Duodenal mucosa (tissue), 2 donors: ENCODE measurements at regions not wholly inside any gene's neighbourhood (a gene's known extent, or its start where the extent isn't known, plus 50 kb on each side); places are given as distances from the start of the nearest gene placed in this dataset.
"Not testable (repeated sequence)": the region's sequence is repeated elsewhere in the genome, so short reads cannot be mapped to it uniquely, and the experiment has no call there.

Experiments used
- H3K27ac ChIP-seq: one replicate; pipeline ENCODE4 v1.7.0; 2013; ENCODE audit warnings: low read depth, low read length
- H3K27me3 ChIP-seq, 2 donors: one replicate each; pipeline ENCODE4 v1.7.0; 2013; ENCODE audit warnings: low read length in 2 of 2, control low read depth in 1 of 2; ENCODE audit not compliant: insufficient read depth in 2 of 2, control insufficient read depth in 1 of 2
- H3K36me3 ChIP-seq, 2 donors: one replicate each; pipeline ENCODE4 v1.7.0; 2013; ENCODE audit warnings: low read length in 2 of 2, control low read depth in 1 of 2; ENCODE audit not compliant: insufficient read depth in 2 of 2, control insufficient read depth in 1 of 2
- H3K4me1 ChIP-seq, 2 donors: one replicate each; pipeline ENCODE4 v1.7.0; 2013; ENCODE audit warnings: low read length in 2 of 2, control low read depth in 1 of 2; ENCODE audit not compliant: insufficient read depth in 2 of 2, control insufficient read depth in 1 of 2
- H3K4me3 ChIP-seq, 2 donors: one replicate each; pipeline ENCODE4 v1.7.0; 2013; ENCODE audit warnings: low read length in 2 of 2, low read depth in 1 of 2
- H3K9ac ChIP-seq, 2 donors: one replicate each; pipeline ENCODE4 v1.7.0; 2013; ENCODE audit warnings: low read length in 2 of 2, low read depth in 1 of 2
- H3K9me3 ChIP-seq, 2 donors: one replicate each; pipeline ENCODE4 v1.7.0; 2013; ENCODE audit warnings: low read length in 2 of 2, control low read depth in 1 of 2; ENCODE audit not compliant: control insufficient read depth in 1 of 2

DNA sequence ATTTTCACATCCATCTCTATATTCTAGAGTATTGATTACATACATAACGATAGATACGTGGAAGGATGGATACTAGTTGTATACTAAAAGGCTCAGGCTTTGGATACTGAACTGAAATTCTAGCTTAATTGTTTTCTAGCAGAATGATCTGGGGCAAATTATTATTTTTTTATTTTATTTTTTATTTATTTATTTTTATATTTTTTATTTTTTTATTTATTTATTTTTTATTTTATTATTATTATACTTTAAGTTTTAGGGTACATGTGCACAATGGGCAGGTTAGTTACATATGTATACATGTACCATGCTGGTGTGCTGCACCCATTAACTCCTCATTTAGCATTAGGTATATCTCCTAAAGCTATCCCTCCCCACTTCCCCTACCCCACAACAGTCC, 432.6 kb upstream of the GRM7 start:
- H3K27me3 ChIP-seq, H3K9ac ChIP-seq, H3K9me3 ChIP-seq, H3K27ac ChIP-seq, H3K4me3 ChIP-seq, H3K4me1 ChIP-seq, H3K36me3 ChIP-seq: not testable (repeated sequence)

GRCh38 chr3:6435951-6436350, 425.0 kb upstream of the GRM7 start:
- H3K36me3 ChIP-seq, result no peaks in the 10 kb centered on the region
- no peaks in the 10 kb centered on the region for H3K4me1 ChIP-seq
- no peaks in the 10 kb centered on the region for H3K9me3 ChIP-seq
- no peak overlapping the region for H3K4me3 ChIP-seq
- H3K9ac ChIP-seq, result no peak overlapping the region
- no peak overlapping the region for H3K27ac ChIP-seq
- H3K27me3 ChIP-seq, result no peaks in the 10 kb centered on the region

DNA sequence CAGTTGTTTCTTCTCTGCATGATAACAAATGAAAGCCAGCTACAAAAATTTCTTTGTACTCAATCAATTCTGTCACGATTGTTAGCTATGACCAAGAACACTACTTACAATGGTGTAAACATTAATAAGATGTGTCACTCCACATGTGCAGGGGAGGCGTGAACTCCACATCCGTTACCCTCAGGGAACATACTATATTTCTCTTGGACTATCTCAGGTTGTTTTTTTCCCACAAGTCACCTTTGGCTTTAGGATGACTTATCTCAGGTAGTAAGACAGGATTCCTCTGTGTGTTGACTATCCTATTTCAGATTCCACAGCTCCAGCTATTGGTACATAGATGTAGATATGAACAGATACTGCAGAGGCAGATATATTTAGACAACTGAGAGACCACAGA, 423.3 kb upstream of the GRM7 start:
- Histone ChIP-seq H3K36me3 (no peaks in the 10 kb centered on the region), H3K9me3 (no peaks in the 10 kb centered on the region), H3K27ac (no peak overlapping the region), H3K4me1 (no peaks in the 10 kb centered on the region), H3K27me3 (no peaks in the 10 kb centered on the region), H3K9ac (no peak overlapping the region), H3K4me3 (no peak overlapping the region)

GRCh38 chr3:6438031-6438430, 422.9 kb upstream of the GRM7 start:
- H3K27me3 ChIP-seq, result no peaks in the 10 kb centered on the region
- H3K27ac ChIP-seq, result no peak overlapping the region

GRCh38 chr3:6439226-6439625, 421.7 kb upstream of the GRM7 start:
- H3K4me1 ChIP-seq, result no peaks in the 10 kb centered on the region
- H3K27ac ChIP-seq, result no peak overlapping the region
- H3K36me3 ChIP-seq, result no peaks in the 10 kb centered on the region
- H3K9ac ChIP-seq, result no peak overlapping the region
- H3K4me3 ChIP-seq, result no peak overlapping the region
- H3K27me3 ChIP-seq, result no peaks in the 10 kb centered on the region
- no peaks in the 10 kb centered on the region for H3K9me3 ChIP-seq

More at GRCh38 chr3:6438031-6438430, 422.9 kb upstream of the GRM7 start:
- Histone ChIP-seq H3K36me3 (no peaks in the 10 kb centered on the region), H3K9ac (no peak overlapping the region), H3K9me3 (no peaks in the 10 kb centered on the region), H3K4me3 (no peak overlapping the region), H3K4me1 (no peaks in the 10 kb centered on the region)

DNA sequence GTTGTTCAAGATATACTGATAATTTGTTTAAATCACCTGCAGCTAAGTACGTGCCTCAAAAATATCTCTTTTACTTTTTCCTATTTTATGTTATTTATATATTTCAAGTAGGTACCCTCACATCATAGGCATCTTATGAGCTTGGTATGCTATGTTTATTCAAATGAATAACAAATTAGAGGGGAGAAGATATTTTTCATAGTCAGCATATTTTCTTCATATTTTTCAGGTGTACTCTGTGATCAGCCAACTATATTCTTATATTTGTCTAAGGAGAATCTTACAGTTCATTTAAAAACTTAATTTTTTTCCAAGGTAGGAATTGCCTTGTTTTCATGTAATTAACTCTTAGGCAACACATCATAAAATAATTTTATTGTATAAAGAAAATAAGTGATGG, 421.1 kb upstream of the GRM7 start:
- H3K27me3 ChIP-seq, result no peaks in the 10 kb centered on the region

DNA sequence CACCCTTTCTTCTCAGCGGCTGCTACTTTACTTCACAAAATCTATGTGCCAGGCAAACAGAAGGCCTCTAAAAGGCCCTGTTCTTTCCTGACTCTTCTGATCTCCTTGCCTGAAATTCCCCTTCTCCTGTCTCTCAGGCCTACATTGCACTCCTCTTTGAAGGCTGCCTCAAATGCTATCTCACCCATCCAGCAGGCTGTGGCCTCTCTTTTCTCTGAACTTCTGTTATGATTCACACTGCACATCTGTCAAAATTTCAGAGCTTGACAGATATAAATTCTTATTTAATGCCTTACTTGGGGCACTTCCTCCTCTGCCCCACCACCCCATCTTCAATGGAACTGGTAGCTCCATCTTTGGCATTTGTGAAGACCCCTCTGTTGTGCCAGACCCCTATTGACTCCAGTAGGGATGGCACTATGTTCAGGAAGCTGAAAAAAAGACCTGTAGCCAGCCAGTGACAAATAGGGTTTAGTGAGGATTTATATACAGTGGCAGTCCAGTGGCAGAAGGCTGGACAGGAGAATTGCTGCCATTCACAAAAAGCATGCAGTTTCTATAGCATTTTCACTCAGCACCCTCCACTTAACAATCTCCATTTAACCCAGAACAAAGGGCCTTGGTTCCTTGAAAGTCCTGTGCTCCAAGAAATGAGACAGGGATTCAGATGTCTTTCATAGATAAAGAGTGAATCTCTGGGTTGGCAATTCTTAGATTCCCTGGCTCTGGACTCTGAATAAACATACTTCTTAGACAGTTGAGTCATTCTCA, 415.8 kb upstream of the GRM7 start:
- H3K4me3 ChIP-seq, result no peak overlapping the region
- no peak overlapping the region for H3K27ac ChIP-seq
- H3K9me3 ChIP-seq, result no peaks in the 10 kb centered on the region
- H3K27me3 ChIP-seq, result no peaks in the 10 kb centered on the region
- H3K9ac ChIP-seq, result no peak overlapping the region
- H3K36me3 ChIP-seq, result no peaks in the 10 kb centered on the region
- no peaks in the 10 kb centered on the region for H3K4me1 ChIP-seq

More for the DNA sequence above, 421.1 kb upstream of the GRM7 start:
- Histone ChIP-seq H3K27ac (no peak overlapping the region), H3K36me3 (no peaks in the 10 kb centered on the region), H3K4me3 (no peak overlapping the region), H3K9ac (no peak overlapping the region), H3K9me3 (no peaks in the 10 kb centered on the region), H3K4me1 (no peaks in the 10 kb centered on the region)

DNA sequence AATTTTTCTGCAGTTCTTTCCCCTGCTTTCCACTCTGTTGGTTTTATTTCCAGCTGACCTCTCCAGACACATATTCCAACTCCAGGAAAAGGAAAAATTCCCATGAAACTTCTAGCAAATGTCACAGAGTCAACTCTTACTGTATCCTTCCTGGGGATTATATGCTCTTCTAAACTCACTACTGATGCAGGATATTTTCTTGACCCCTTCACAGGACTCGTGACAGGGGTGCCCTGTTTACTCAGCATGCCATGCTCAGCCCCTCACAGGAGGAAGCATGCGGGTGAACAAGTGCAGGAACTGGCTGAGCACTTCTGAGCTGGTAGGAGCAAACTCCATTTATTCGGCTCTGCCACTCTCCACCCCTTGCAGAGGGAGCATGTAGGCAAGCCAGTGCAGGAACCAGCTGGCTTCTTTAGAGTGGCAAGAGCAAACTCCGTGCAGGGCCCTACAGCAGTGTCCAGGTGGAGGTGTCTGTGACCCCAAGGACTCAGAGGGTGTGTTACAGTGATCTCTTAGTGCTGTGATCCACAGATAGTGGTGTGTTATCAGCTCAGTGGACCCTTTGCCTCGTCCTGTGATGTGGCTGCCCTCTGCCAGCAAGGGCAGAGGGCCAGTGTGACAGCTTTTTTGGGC, 413.6 kb upstream of the GRM7 start:
- Histone ChIP-seq H3K27me3 (no peaks in the 10 kb centered on the region), H3K9me3 (no peaks in the 10 kb centered on the region), H3K4me1 (no peaks in the 10 kb centered on the region), H3K36me3 (no peaks in the 10 kb centered on the region), H3K4me3 (no peak overlapping the region), H3K27ac (no peak overlapping the region), H3K9ac (no peak overlapping the region)

- Histone ChIP-seq H3K4me3 (no peak overlapping the region), H3K27me3 (no peaks in the 10 kb centered on the region), H3K4me1 (no peaks in the 10 kb centered on the region), H3K9me3 (no peaks in the 10 kb centered on the region), H3K27ac (no peak overlapping the region), H3K9ac (no peak overlapping the region), H3K36me3 (no peaks in the 10 kb centered on the region)
Observed at GRCh38 chr3:6448011-6448410, 412.9 kb upstream of the GRM7 start.

DNA sequence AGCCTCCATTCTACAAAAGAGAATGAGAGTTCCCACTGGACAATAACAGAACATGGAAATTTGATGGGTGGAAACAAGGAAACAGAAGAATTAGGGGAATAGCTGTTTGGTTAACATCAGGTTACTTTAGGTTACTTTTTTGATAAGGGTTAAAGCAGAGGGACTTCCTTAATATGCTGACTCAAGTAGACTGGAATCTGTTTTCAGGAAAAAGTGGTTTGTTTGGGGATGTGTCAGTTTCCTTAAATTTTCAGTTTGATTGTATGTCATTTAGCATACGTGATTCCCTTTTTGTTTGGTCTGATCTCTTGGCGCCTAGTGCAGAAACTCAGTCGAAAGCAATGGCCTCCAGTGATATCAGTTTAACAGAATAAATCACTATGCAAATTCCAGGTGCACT, 411.8 kb upstream of the GRM7 start:
- Histone ChIP-seq H3K27ac (no peak overlapping the region), H3K9ac (no peak overlapping the region), H3K27me3 (no peaks in the 10 kb centered on the region), H3K4me3 (no peak overlapping the region), H3K36me3 (no peaks in the 10 kb centered on the region), H3K9me3 (no peaks in the 10 kb centered on the region), H3K4me1 (no peaks in the 10 kb centered on the region)
